NCI-H1694 (cell line): ENCODE measurements at regions not wholly inside any gene's neighbourhood (a gene's known extent, or its start where the extent isn't known, plus 50 kb on each side); places are given as distances from the start of the nearest gene placed in this dataset.
"Not testable (repeated sequence)": the region's sequence is repeated elsewhere in the genome, so short reads cannot be mapped to it uniquely, and the experiment has no call there.

Experiments used
- DNase-seq: peaks from one replicate; lab custom pipeline; 2025; lab: John Stamatoyannopoulos, UW

DNA sequence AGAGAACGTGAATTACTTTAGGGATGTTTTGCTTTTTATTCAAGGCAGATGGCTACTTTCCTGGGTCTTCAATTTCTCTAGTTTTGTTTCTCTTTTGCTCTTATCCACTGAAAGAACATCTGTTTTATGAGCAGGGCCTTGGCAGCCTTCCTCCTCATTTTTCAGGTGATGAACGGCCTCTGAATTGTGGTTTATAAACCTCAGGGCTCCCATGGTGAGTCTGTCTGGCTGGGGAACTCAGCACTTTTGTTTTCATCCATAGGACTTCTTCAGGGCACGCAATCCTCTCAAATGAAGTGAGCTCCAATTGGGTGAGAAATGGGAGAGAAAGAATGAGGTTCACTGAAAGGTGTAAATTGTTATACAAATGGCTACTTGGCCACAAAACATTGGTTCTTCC, 186.4 kb upstream of the ERCC4 start:
- no peak for DNase-seq

GRCh38 chr16:13739621-13740373, 180.2 kb upstream of the ERCC4 start:
- not testable (repeated sequence) for DNase-seq

GRCh38 chr16:13742928-13743327, 177.0 kb upstream of the ERCC4 start:
- DNase-seq: no peak

GRCh38 chr16:13743571-13743970, 176.4 kb upstream of the ERCC4 start:
- DNase-seq: no peak

GRCh38 chr16:13756411-13757140, 163.4 kb upstream of the ERCC4 start:
- DNase-seq: no peak

- DNase-seq: no peak
Observed at GRCh38 chr16:13766334-13766733, 153.6 kb upstream of the ERCC4 start.

- DNase-seq: no peak
Observed at GRCh38 chr16:13767215-13767614, 152.7 kb upstream of the ERCC4 start.

- DNase-seq: no peak
Observed at GRCh38 chr16:13768471-13768870, 151.5 kb upstream of the ERCC4 start.

DNA sequence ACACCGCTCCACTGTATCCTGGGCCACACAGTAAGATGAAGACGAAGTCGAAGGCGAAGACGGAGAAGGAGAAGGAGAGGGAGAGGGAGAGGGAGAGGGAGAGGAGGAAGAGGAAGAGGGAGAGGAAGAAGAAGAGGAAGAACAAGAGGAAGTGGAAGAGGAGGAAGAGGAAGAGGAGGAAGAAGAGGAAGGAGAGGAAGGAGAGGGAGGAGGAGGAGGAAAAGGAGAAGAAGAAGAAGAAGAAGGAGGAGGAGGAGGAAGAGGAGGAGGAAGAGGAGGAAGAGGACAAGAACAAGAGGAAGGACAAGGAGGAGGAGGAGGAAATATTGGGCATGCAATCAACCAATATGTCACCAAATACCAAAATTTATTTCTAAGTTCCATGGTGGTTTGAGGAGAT, 149.5 kb upstream of the ERCC4 start:
- DNase-seq: no peak

GRCh38 chr16:13772782-13773181, 147.2 kb upstream of the ERCC4 start:
- DNase-seq: no peak

GRCh38 chr16:13779676-13780075, 140.3 kb upstream of the ERCC4 start:
- DNase-seq: no peak

GRCh38 chr16:13780406-13781168, 139.4 kb upstream of the ERCC4 start:
- no peak for DNase-seq

- DNase-seq: no peak
Observed at GRCh38 chr16:13781169-13781564, 138.8 kb upstream of the ERCC4 start.

DNA sequence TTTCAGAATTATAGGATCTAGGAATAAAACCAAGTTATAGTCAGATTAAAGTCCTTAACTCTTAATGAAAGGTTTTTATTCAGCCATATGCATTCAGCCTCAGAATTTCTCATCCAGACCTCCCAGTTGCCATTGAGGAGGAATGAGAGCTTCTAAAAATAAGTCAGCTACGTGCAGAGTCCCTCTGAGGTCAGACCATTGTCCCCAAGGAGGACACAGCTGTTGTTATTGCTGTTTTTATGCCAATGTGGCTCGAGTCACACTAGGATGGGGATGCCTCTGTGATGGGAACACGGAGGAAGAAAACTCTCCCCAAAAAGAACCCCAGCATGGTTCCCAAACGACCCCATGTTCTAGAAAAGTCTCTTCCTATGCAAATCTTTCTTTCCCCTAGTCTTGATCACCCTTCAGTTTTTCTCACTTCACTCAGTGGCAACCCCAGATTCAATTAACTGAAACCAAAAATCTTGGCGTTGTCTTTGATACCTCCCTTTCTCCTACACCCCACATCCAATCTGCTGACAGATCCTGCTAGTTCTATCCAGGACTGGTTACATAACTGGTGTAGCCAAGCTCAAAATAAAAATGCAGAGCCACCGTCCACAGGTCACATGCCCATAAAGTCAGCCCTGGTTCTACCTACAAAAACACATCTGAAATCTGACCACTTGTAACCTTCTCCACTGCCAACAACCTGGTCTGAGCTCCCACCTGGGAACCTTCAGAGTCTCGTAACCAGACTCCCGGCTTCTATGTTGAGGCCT, 138.2 kb upstream of the ERCC4 start:
- DNase-seq: no peak

GRCh38 chr16:13791095-13791494, 128.9 kb upstream of the ERCC4 start:
- no peak for DNase-seq

- DNase-seq: no peak
Observed at GRCh38 chr16:13793841-13794409, 126.0 kb upstream of the ERCC4 start.

GRCh38 chr16:13795131-13795530, 124.8 kb upstream of the ERCC4 start:
- DNase-seq: no peak

DNA sequence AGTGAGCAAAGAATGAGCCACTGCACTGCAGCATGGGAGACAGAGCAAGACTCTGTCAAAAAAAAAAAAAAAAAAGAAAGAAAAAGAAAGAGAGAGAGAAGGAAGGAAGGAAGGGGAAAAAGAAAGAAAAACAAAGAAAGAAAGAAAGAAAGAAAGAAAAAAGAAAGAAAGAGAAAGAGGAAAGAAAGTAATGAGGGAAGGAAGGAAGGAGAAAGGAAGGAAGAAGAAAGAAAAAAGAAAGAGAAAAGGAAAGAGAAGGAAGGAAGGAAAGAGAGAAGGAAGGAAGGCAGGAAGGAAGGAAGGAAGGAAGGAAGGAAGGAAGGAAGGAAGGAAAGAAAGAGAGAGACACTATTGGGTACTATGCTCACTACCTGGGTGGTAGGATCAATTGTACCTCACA, 122.2 kb upstream of the ERCC4 start:
- DNase-seq: no peak

DNA sequence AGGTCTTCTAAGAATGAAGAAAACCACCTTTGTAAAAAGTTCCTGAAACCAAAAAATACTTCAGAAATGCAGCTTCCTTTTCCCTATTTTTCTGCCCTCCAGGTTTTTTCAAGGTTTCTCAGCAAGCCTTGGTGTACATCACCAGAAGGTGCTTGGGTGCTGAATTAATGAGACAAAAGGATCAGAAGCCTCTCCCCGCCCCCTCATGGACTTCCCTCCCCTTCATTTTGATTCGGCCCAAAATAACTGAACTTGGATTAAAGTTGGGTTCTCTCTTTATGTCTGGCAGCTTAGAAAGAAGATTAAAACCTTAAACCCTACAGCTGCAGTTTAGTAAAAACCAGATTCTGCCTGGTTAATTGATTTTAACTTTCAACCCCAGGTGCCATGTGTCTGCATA, 121.7 kb upstream of the ERCC4 start:
- DNase-seq: no peak

GRCh38 chr16:13803974-13804373, 116.0 kb upstream of the ERCC4 start:
- no peak for DNase-seq

DNA sequence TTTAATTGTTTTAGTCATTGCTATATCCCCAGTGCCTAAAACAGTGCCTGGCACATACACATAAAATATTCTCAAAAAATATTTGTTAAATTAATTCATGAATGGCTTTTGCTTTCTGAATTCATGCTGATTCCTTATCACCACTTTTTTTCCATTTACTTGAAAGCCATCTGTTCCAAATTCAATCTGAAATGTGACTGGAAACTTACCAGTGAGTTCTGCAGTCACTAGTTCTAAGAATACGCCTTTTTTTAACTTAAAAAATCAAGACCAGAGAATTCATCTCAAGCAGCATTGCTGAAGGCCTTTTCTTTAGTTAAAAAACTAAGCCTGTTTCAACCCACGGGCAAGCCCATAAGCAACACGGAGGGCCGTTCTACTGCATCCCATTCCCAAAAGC, 114.0 kb upstream of the ERCC4 start:
- no peak for DNase-seq

GRCh38 chr16:13806671-13807070, 113.3 kb upstream of the ERCC4 start:
- no peak for DNase-seq
